Pancreas (tissue), 10 donors: ENCODE measurements at regions not wholly inside any gene's neighbourhood (a gene's known extent, or its start where the extent isn't known, plus 50 kb on each side); places are given as distances from the start of the nearest gene placed in this dataset.
"Not testable (repeated sequence)": the region's sequence is repeated elsewhere in the genome, so short reads cannot be mapped to it uniquely, and the experiment has no call there.

Experiments used
- ATAC-seq, 4 donors: fragments of 200-7000 bp; cut with Tn5 transposase; one replicate each; pipeline versions ENCODE4 v1.8.0 to v1.9.1; 2020; ENCODE audit warnings: mild to moderate bottlenecking in 4 of 4, moderate library complexity in 4 of 4
- DNase-seq, 6 donors: peaks; one replicate each; pipeline ENCODE4 v3.0.0-alpha.2; 2020
- FAIRE-seq: peaks from 2 replicates; lab custom pipeline; 2012; peaks lifted over from hg19 to GRCh38; lab: Jason Lieb, UNC
- H3K27ac ChIP-seq, 4 donors: fragments of 200-600 bp; sonication (generic); 1 replicate in 3 of 4; 2 replicates in 1 of 4; pipeline versions ENCODE4 v1.5.0 to v1.8.0; 2020
- H3K27me3 ChIP-seq, 4 donors: fragments of 200-600 bp; one replicate each; pipeline ENCODE4 v1.8.0; 2021
- H3K36me3 ChIP-seq, 3 donors: fragments of 200-600 bp; sonication (generic) in 1 of 3; one replicate each; pipeline versions ENCODE4 v1.5.0 to v1.8.0; 2020 to 2021
- H3K4me1 ChIP-seq, 3 donors: fragments of 200-600 bp; one replicate each; pipeline ENCODE4 v1.8.0; 2021
- H3K4me3 ChIP-seq, 4 donors: fragments of 200-600 bp; sonication (generic) in 2 of 4; one replicate each; pipeline versions ENCODE4 v1.5.0 to v1.8.0; 2020 to 2021
- H3K9me3 ChIP-seq, 4 donors: fragments of 200-600 bp; one replicate each; pipeline ENCODE4 v1.8.0; 2021
- WGBS, 2 donors: extraction: QIAGEN DNeasy Blood & Tissue Kit; methylation state at CpG; one replicate each; pipeline ENCODE4 v1.1.7; 2013; 5-methylcytosine and 5-hydroxymethylcytosine counted together
- intact Hi-C, 3 donors: fragments of 100-400 bp; cut with DNase I; formaldehyde crosslinking; loops; one replicate each; pipeline versions ENCODE4 v1.11.1 to v1.14.2; 2022
- TF ChIP-seq, protein P1 (sequence below), 4 donors: fragments of 200-600 bp; sonication (generic) in 3 of 4; IDR thresholded peaks; one replicate each; pipeline versions ENCODE4 v1.5.0 to v1.8.0; 2021; ENCODE audit warnings: antibody characterized with exemption in 4 of 4
- donor health status: healthy with polysubstance abuse.
- donor health status: DM: no; HTN: no; CAD: no; lungs with moderate emphysema.
- donor health status: DM: no; HTN: no; CAD: no.
- donor health status: control.
- donor health status: control.
- donor health status: Bipolar disorder and iron deficiency.
- donor health status: DM: yes; HTN: yes; CAD: no.
- donor health status: DM: no; HTN: no; CAD: no.
- donor health status: DM: no; HTN: no; CAD: no.
- donor health status: DM: yes; HTN: yes; CAD: no.

DNA sequence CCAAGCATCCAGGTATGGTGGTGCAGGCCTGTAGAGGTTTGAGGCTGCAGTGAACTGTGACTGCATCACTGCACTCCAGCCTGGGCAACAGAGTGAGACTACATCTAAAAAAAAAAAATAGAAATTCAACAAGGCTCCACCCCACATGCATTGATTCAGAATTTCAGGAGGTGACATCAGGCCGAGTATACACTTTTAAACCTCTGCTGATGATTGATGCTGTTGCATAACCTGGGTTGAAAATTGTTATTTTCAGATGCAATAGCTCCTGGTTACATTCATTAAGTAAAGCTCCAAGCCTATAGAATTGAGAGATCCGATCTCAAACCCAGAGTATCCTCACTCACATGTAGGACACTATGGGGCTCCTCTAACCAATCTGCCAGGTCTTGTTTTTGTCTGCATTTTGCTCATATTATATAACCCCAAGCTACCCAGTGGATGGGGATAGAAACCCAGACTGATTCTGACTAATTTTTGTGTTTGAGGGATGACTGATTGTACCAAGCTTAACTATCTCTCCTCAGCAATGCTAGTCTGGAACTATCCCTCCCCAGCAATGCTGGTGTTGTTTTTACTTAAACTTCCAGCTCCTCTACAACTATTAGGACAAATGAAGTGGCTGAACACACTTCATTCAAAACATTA, 123.5 kb upstream of the PREP start:
- intact Hi-C loops: no loop called here
- Histone ChIP-seq H3K36me3 (no peaks in the 10 kb centered on the region), H3K27ac (no peak overlapping the region), H3K27me3 (no peaks in the 10 kb centered on the region), H3K9me3 (no peaks in the 10 kb centered on the region), H3K4me1 (no peaks in the 10 kb centered on the region), H3K4me3 (no peak overlapping the region)
- 51 to 56% methylated on average over 2 of the region's 2 CpGs for WGBS, 2 donors
- no peak for DNase-seq
- ATAC-seq: no peak
- no peak for FAIRE-seq
- TF ChIP-seq, protein P1, sequence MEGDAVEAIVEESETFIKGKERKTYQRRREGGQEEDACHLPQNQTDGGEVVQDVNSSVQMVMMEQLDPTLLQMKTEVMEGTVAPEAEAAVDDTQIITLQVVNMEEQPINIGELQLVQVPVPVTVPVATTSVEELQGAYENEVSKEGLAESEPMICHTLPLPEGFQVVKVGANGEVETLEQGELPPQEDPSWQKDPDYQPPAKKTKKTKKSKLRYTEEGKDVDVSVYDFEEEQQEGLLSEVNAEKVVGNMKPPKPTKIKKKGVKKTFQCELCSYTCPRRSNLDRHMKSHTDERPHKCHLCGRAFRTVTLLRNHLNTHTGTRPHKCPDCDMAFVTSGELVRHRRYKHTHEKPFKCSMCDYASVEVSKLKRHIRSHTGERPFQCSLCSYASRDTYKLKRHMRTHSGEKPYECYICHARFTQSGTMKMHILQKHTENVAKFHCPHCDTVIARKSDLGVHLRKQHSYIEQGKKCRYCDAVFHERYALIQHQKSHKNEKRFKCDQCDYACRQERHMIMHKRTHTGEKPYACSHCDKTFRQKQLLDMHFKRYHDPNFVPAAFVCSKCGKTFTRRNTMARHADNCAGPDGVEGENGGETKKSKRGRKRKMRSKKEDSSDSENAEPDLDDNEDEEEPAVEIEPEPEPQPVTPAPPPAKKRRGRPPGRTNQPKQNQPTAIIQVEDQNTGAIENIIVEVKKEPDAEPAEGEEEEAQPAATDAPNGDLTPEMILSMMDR (IDR thresholded peaks at IDR 0.05): no peak

- no peaks in the 10 kb centered on the region for H3K4me1 ChIP-seq
- FAIRE-seq (no peak), DNase-seq (no peak), ATAC-seq (no peak)
- H3K4me3 ChIP-seq: no peak overlapping the region
- intact Hi-C loops: no loop called here
- TF ChIP-seq, protein P1 (IDR thresholded peaks at IDR 0.05): no peak
- H3K27me3 ChIP-seq: no peaks in the 10 kb centered on the region
- no peak overlapping the region for H3K27ac ChIP-seq
- no peaks in the 10 kb centered on the region for H3K9me3 ChIP-seq
- WGBS, 2 donors: 43 to 50% methylated on average over 3 of the region's 3 CpGs
- H3K36me3 ChIP-seq: no peaks in the 10 kb centered on the region
These were observed 119.9 kb upstream of the PREP start for GRCh38 chr6:105522626-105523322.

- 69 to 71% methylated on average over 3 of the region's 3 CpGs for WGBS, 2 donors
- Histone ChIP-seq H3K27ac (no peak overlapping the region), H3K9me3 (no peaks in the 10 kb centered on the region), H3K36me3 (no peaks in the 10 kb centered on the region), H3K4me3 (no peak overlapping the region), H3K27me3 (no peaks in the 10 kb centered on the region), H3K4me1 (no peaks in the 10 kb centered on the region)
- no peak for ATAC-seq
- no peak for DNase-seq
- FAIRE-seq: no peak
- TF ChIP-seq, protein P1 (IDR thresholded peaks at IDR 0.05): no peak
- intact Hi-C loops: no loop called here
These were observed 117.1 kb upstream of the PREP start for GRCh38 chr6:105519954-105520353.

- ATAC-seq, H3K27me3 ChIP-seq, H3K36me3 ChIP-seq, H3K9me3 ChIP-seq, DNase-seq, H3K4me1 ChIP-seq, FAIRE-seq, H3K27ac ChIP-seq, H3K4me3 ChIP-seq, intact Hi-C loops: not testable (repeated sequence)
- WGBS, 2 donors: 67 to 70% methylated on average over 4 of the region's 4 CpGs
These were observed 116.1 kb upstream of the PREP start for GRCh38 chr6:105518993-105519392.

GRCh38 chr6:105515054-105515453, 112.2 kb upstream of the PREP start:
- no peaks in the 10 kb centered on the region for H3K4me1 ChIP-seq
- no peak for FAIRE-seq
- WGBS, 2 donors: 49 to 50% methylated on average over 6 of the region's 6 CpGs
- no peak overlapping the region for H3K4me3 ChIP-seq
- H3K27ac ChIP-seq: no peak overlapping the region
- ATAC-seq: no peak
- no peaks in the 10 kb centered on the region for H3K9me3 ChIP-seq
- intact Hi-C loops: no loop called here
- no peaks in the 10 kb centered on the region for H3K36me3 ChIP-seq
- no peak for DNase-seq
- TF ChIP-seq, protein P1 (IDR thresholded peaks at IDR 0.05): no peak
- H3K27me3 ChIP-seq: no peaks in the 10 kb centered on the region
